HepG2 (cell line): ENCODE measurements at regions not wholly inside any gene's neighbourhood (a gene's known extent, or its start where the extent isn't known, plus 50 kb on each side); places are given as distances from the start of the nearest gene placed in this dataset.

Experiments used
- ATAC-seq: fragments of 200-7000 bp; cut with Tn5 transposase; 3 replicates; pipeline ENCODE4 v1.9.1; 2020; ENCODE audit warnings: mild to moderate bottlenecking, moderate library complexity
- BruUV-seq: library from RNA; stranded (reverse); fragments of 400-500 nt; replicated peaks from 2 replicates; lab custom pipeline; 2021; lab: Mats Ljungman, UMichigan
- CTCF ChIA-PET: fragments of 300-600 bp; formaldehyde crosslinking; extraction: SDS; loops from one replicate; lab custom pipeline; 2021; ENCODE audit warnings: low total read pairs, inconsistent platforms, low intra/inter-chr PET ratio; lab: Yijun Ruan, JAX
- POLR2A ChIA-PET: fragments of 350-600 bp; sonication (Branson Sonifier 250); formaldehyde crosslinking; loops from one replicate; lab custom pipeline; 2020; ENCODE audit warnings: antibody characterized with exemption, inconsistent platforms; lab: Yijun Ruan, JAX
- DNase-seq: peaks from one replicate; pipeline ENCODE4 v3.0.0-alpha.2; 2015; ENCODE audit warnings: low spot score
- FAIRE-seq: peaks from 3 replicates; lab custom pipeline; 2011; peaks lifted over from hg19 to GRCh38; lab: Jason Lieb, UNC
- H2AFZ ChIP-seq: one replicate; pipeline ENCODE4 v1.6.1; 2011; ENCODE audit warnings: low read length, inconsistent platforms
- H3K27ac ChIP-seq: fragments of 300-600 bp; 3 replicates; pipeline ENCODE4 v1.8.0; 2011; ENCODE audit warnings: mixed run types, mild to moderate bottlenecking, mixed read lengths, low read length, inconsistent platforms; ENCODE audit not compliant: insufficient read depth; ENCODE audit errors: extremely low read length
- H3K27me3 ChIP-seq, 2 experiments: fragments of 200-600 bp in 1 of 2; 2 replicates in 1 of 2; 3 replicates in 1 of 2; pipeline versions ENCODE4 v1.6.0 to v1.8.0; 2011; ENCODE audit warnings: low read length in 2 of 2, mild to moderate bottlenecking in 2 of 2, moderate library complexity in 2 of 2, inconsistent platforms in 1 of 2; ENCODE audit not compliant: insufficient read depth in 2 of 2, control insufficient read depth in 1 of 2
- H3K36me3 ChIP-seq, 2 experiments: fragments of 200-600 bp in 1 of 2; replicated peaks in 1 of 2; 2 replicates in 1 of 2; 3 replicates in 1 of 2; pipeline versions ENCODE4 v1.5.1 to v1.8.0; 2011; ENCODE audit warnings: low read length in 2 of 2, inconsistent platforms in 1 of 2; ENCODE audit not compliant: insufficient read depth in 2 of 2, control insufficient read depth in 1 of 2
- H3K4me1 ChIP-seq: 2 replicates; pipeline ENCODE4 v1.5.1; 2012; ENCODE audit warnings: low read length, inconsistent platforms; ENCODE audit not compliant: insufficient read depth
- H3K4me2 ChIP-seq: 2 replicates; pipeline ENCODE4 v1.6.0; 2011; ENCODE audit warnings: low read depth, low read length, inconsistent platforms
- H3K4me3 ChIP-seq, 3 experiments: fragments of 200-600 bp in 1 of 3; sonication (generic), shearing (Covaris generic) in 1 of 3; replicated peaks in 1 of 3; 2 replicates each; pipeline ENCODE4 v1.5.1; 2011 to 2016; ENCODE audit warnings: low read length in 3 of 3, inconsistent platforms in 2 of 3, low read depth in 2 of 3, mild to moderate bottlenecking in 2 of 3, control low read depth in 1 of 3, mixed read lengths in 1 of 3; ENCODE audit not compliant: insufficient read depth in 1 of 3
- H3K79me2 ChIP-seq: one replicate; pipeline ENCODE4 v1.6.1; 2011; ENCODE audit warnings: low read length, inconsistent platforms; ENCODE audit not compliant: insufficient read depth
- H3K9ac ChIP-seq: 2 replicates; pipeline ENCODE4 v1.6.0; 2011; ENCODE audit warnings: mild to moderate bottlenecking, low read depth, low read length, inconsistent platforms; ENCODE audit not compliant: insufficient read depth
- H3K9me3 ChIP-seq: 2 replicates; pipeline ENCODE4 v1.5.1; 2012; ENCODE audit warnings: mild to moderate bottlenecking, low read length
- H4K20me1 ChIP-seq: 2 replicates; pipeline ENCODE4 v1.6.0; 2011; ENCODE audit warnings: inconsistent platforms, mild to moderate bottlenecking, low read length, moderate library complexity; ENCODE audit not compliant: insufficient read depth
- BRD4 ChIP-seq: sonication (generic); formaldehyde crosslinking; IDR thresholded peaks from 2 replicates; pipeline ENCODE4 v1.4.0; 2020; ENCODE audit warnings: missing genetic modification reagents
- CEBPB ChIP-seq: IDR thresholded peaks from 2 replicates; pipeline ENCODE4 v1.6.1; 2011; ENCODE audit warnings: low read depth, low read length, improper control_type of control experiment, borderline replicate concordance
- CEBPG ChIP-seq: IDR thresholded peaks from 2 replicates; pipeline ENCODE4 v1.6.1; 2016
- CREM ChIP-seq, 2 experiments: sonication (generic) in 1 of 2; formaldehyde crosslinking in 1 of 2; IDR thresholded peaks; 2 replicates each; pipeline versions ENCODE4 v1.4.0 to v1.6.1; 2016 to 2020; ENCODE audit warnings: antibody characterized with exemption in 1 of 2, mild to moderate bottlenecking in 1 of 2, missing genetic modification reagents in 1 of 2
- FOXK2 ChIP-seq: fragments of 450-650 bp; IDR thresholded peaks from 2 replicates; pipeline ENCODE4 v1.6.1; 2016
- GATA4 ChIP-seq: sonication (generic); IDR thresholded peaks from 2 replicates; pipeline ENCODE4 v1.6.1; 2016; ENCODE audit warnings: antibody characterized with exemption, low read depth, borderline replicate concordance
- HMG20A ChIP-seq: IDR thresholded peaks from 2 replicates; pipeline ENCODE4 v1.6.1; 2016; ENCODE audit warnings: borderline replicate concordance
- HNRNPL ChIP-seq: fragments of 200-400 bp; formaldehyde crosslinking; IDR thresholded peaks from 2 replicates; pipeline ENCODE4 v1.6.1; 2017; ENCODE audit warnings: mild to moderate bottlenecking, low read depth, low read length
- KDM5B ChIP-seq: sonication (generic); formaldehyde crosslinking; IDR thresholded peaks from 2 replicates; pipeline ENCODE4 v1.4.0; 2020; ENCODE audit warnings: missing genetic modification reagents, mild to moderate bottlenecking, borderline replicate concordance
- NPAS2 ChIP-seq: sonication (generic); formaldehyde crosslinking; IDR thresholded peaks from 2 replicates; pipeline ENCODE4 v1.8.0; 2022; ENCODE audit warnings: mild to moderate bottlenecking, missing genetic modification reagents, borderline replicate concordance
- REXO4 ChIP-seq: sonication (generic); formaldehyde crosslinking; IDR thresholded peaks from 2 replicates; pipeline ENCODE4 v1.8.0; 2022; ENCODE audit warnings: missing genetic modification reagents, mild to moderate bottlenecking, borderline replicate concordance
- RORA ChIP-seq: sonication (generic); formaldehyde crosslinking; IDR thresholded peaks from 2 replicates; pipeline ENCODE4 v1.5.0; 2020; ENCODE audit warnings: mild to moderate bottlenecking, missing genetic modification reagents, moderate library complexity
- SIN3B ChIP-seq: fragments of 150-350 bp; IDR thresholded peaks from 2 replicates; pipeline ENCODE4 v1.6.1; 2014; ENCODE audit warnings: low read length
- UBTF ChIP-seq: sonication (generic); formaldehyde crosslinking; IDR thresholded peaks from 2 replicates; pipeline ENCODE4 v1.4.0; 2020; ENCODE audit warnings: mild to moderate bottlenecking, missing genetic modification reagents
- ZBTB14 ChIP-seq: sonication (generic); formaldehyde crosslinking; IDR thresholded peaks from 2 replicates; pipeline ENCODE4 v1.4.0; 2020; ENCODE audit warnings: missing genetic modification reagents
- ZBTB38 ChIP-seq: sonication (generic); formaldehyde crosslinking; IDR thresholded peaks from 2 replicates; pipeline ENCODE4 v1.5.1; 2020; ENCODE audit warnings: mild to moderate bottlenecking, missing genetic modification reagents
- ZFP37 ChIP-seq: sonication (generic); formaldehyde crosslinking; IDR thresholded peaks from 2 replicates; pipeline ENCODE4 v1.4.0; 2020; ENCODE audit warnings: missing genetic modification reagents, borderline replicate concordance
- ZNF615 ChIP-seq: sonication (generic); formaldehyde crosslinking; IDR thresholded peaks from 2 replicates; pipeline ENCODE4 v1.5.0; 2020; ENCODE audit warnings: mild to moderate bottlenecking, missing genetic modification reagents, borderline replicate concordance
- ZNF761 ChIP-seq: sonication (generic); formaldehyde crosslinking; conservative IDR thresholded peaks from 2 replicates; pipeline ENCODE4 v1.4.0; 2020; ENCODE audit warnings: mild to moderate bottlenecking, missing genetic modification reagents
- ZNF775 ChIP-seq: sonication (generic); formaldehyde crosslinking; IDR thresholded peaks from 2 replicates; pipeline ENCODE4 v1.4.0; 2020; ENCODE audit warnings: missing genetic modification reagents, mild to moderate bottlenecking, moderate library complexity, borderline replicate concordance
- WGBS: methylation state at CpG from one replicate; pipeline ENCODE4 v1.1.6; 2017; ENCODE audit warnings: low lambda C conversion rate; 5-methylcytosine and 5-hydroxymethylcytosine counted together
- in situ Hi-C: cut with HindIII; loops from 2 replicates; pipeline ENCODE4 v1.10.0; 2017; ENCODE audit warnings: low pct_unique_long_range_greater_than_20kb; ENCODE audit not compliant: extremely low pct_ligation_motif_present
- intact Hi-C: fragments of 100-400 bp; cut with micrococcal nuclease; formaldehyde crosslinking; loops from one replicate; pipeline ENCODE4 v1.10.0; 2022; ENCODE audit not compliant: unreplicated experiment

- ATAC-seq = no peak
- Histone ChIP-seq H3K36me3 (no peaks in the 10 kb centered on the region), H4K20me1 (no peaks in the 10 kb centered on the region), H3K4me3 (no peak overlapping the region), H3K4me1 (no peaks in the 10 kb centered on the region), H3K9ac (no peak overlapping the region), H3K79me2 (no peaks in the 10 kb centered on the region), H3K27me3 (peaks cover 7 to 83% of the 10 kb centered on the region in 2 experiments; a peak in 4 of 5 replicates), H3K4me2 (no peak overlapping the region), H3K9me3 (no peaks in the 10 kb centered on the region), H2AFZ (no peak overlapping the region), H3K27ac (no peak overlapping the region)
- intact Hi-C loops = no loop called here
- no peak for DNase-seq
- ChIA-PET CTCF (no interaction called here), POLR2A (no interaction called here)
- no peak for TF ChIP-seq UBTF (CRISPR knock-in tag)
- no peak for TF ChIP-seq ZNF615 (CRISPR knock-in tag)
- TF ChIP-seq KDM5B (CRISPR knock-in tag) = no peak
- TF ChIP-seq SIN3B = no peak
- no peak for TF ChIP-seq RORA (CRISPR knock-in tag)
- no peak for TF ChIP-seq NPAS2 (CRISPR knock-in tag)
- no peak for TF ChIP-seq CEBPG (CRISPR knock-in tag)
- no peak for TF ChIP-seq ZBTB14 (CRISPR knock-in tag)
- TF ChIP-seq CREM (IDR thresholded peaks at IDR 0.05) = no peak
- TF ChIP-seq CREM (CRISPR knock-in tag; IDR thresholded peaks at IDR 0.05) = no peak
- TF ChIP-seq HNRNPL = no peak
- no peak for TF ChIP-seq ZBTB38
- TF ChIP-seq ZNF761 = no peak
- no peak for TF ChIP-seq GATA4
- no peak for TF ChIP-seq REXO4
- TF ChIP-seq CEBPB = no peak
- TF ChIP-seq FOXK2 = no peak
- no peak for TF ChIP-seq HMG20A (CRISPR knock-in tag)
- TF ChIP-seq ZFP37 (CRISPR knock-in tag) = no peak
- TF ChIP-seq BRD4 (CRISPR knock-in tag) = no peak
- TF ChIP-seq ZNF775 (CRISPR knock-in tag) = no peak
- 64% methylated on average over 40 of the region's 40 CpGs for WGBS
- in situ Hi-C loops = loop anchor here (10.0 kb wide), 1 partner anchor 75 kb away; no protein-coding TSS in a partner anchor
- no peak for FAIRE-seq
- BruUV-seq = no TSS peak
These were observed 50.5 kb upstream of the FRMD1 start for GRCh38 chr6:168129292-168130167.
